Thyroid gland (tissue), 4 donors: ENCODE measurements at regions not wholly inside any gene's neighbourhood (a gene's known extent, or its start where the extent isn't known, plus 50 kb on each side); places are given as distances from the start of the nearest gene placed in this dataset.
"Not testable (repeated sequence)": the region's sequence is repeated elsewhere in the genome, so short reads cannot be mapped to it uniquely, and the experiment has no call there.

Experiments
- POLR2A ChIP-seq, 2 donors: fragments of 450-650 bp; IDR thresholded peaks; one replicate each; pipeline ENCODE4 v1.6.1; 2017; ENCODE audit warnings: antibody characterized with exemption in 2 of 2, mild to moderate bottlenecking in 2 of 2, moderate library complexity in 1 of 2
- TF ChIP-seq, protein P1 (sequence below), 6 experiments: fragments of 200-600 bp in 3 of 6; fragments of 450-650 bp in 3 of 6; sonication (generic) in 3 of 6; IDR thresholded peaks; one replicate each; pipeline ENCODE4 v1.5.1; 2016 to 2019; ENCODE audit warnings: antibody characterized with exemption in 6 of 6, mild to moderate bottlenecking in 2 of 6, inconsistent platforms in 1 of 6, moderate library complexity in 1 of 6

DNA sequence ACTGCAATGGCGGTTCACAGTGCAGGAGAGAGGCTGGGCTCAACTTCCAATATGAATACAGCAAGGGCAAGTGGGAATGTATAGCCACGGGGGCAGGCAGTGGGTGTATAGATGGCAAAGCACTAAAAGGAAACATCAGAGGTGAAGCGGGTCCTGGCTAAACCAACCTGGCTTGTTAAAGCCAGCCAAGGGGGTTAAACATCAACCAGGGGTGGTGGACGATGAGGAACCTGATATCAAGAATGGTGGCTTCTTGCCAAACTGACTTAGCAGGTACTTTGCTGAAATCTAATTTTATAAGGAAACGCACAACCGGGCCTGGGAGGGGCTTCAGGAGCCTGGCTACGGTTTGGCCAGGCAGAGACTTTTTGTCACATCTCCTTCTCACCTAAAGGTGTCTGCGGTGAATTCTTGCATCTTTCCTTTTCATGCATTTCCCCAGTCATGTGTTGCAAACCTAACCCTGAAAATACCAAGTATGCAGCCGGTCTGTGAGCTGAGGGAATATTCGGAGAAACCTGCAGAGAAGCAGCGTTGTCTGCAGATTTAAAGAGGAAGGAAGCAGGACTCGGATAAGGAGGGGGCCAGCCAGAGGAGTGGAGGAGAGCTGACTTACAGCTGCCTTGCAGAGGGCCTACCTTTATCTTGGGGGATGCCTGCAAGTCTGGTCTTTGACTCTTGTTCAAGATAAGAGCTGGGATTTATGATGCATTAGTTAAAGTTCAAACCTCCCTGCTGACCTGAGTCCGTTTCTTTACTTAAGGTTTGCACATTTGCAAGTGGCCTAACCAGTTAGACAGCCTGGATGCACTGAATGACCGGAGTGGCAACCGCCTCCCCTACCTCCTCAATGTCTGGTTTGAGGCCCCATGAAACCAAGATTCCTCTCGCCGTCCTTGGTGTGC is 309.1 kb upstream of the USP9Y start:
- TF ChIP-seq, protein P1, sequence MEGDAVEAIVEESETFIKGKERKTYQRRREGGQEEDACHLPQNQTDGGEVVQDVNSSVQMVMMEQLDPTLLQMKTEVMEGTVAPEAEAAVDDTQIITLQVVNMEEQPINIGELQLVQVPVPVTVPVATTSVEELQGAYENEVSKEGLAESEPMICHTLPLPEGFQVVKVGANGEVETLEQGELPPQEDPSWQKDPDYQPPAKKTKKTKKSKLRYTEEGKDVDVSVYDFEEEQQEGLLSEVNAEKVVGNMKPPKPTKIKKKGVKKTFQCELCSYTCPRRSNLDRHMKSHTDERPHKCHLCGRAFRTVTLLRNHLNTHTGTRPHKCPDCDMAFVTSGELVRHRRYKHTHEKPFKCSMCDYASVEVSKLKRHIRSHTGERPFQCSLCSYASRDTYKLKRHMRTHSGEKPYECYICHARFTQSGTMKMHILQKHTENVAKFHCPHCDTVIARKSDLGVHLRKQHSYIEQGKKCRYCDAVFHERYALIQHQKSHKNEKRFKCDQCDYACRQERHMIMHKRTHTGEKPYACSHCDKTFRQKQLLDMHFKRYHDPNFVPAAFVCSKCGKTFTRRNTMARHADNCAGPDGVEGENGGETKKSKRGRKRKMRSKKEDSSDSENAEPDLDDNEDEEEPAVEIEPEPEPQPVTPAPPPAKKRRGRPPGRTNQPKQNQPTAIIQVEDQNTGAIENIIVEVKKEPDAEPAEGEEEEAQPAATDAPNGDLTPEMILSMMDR (IDR thresholded peaks at IDR 0.05): not testable (repeated sequence)
- not testable (repeated sequence) for TF ChIP-seq POLR2A (IDR thresholded peaks at IDR 0.05)
